RWPE1 (cell line): ENCODE measurements at regions not wholly inside any gene's neighbourhood (a gene's known extent, or its start where the extent isn't known, plus 50 kb on each side); places are given as distances from the start of the nearest gene placed in this dataset.

Experiments used
- CTCF ChIA-PET: fragments of 350-600 bp; sonication (Branson Sonifier 250); formaldehyde crosslinking; extraction: SDS; loops from one replicate; lab custom pipeline; 2021; lab: Yijun Ruan, JAX
- POLR2A ChIA-PET: fragments of 400-600 bp; formaldehyde crosslinking; extraction: SDS; loops from one replicate; lab custom pipeline; 2020; ENCODE audit warnings: antibody characterized with exemption; ENCODE audit not compliant: low non-redundant PET; lab: Yijun Ruan, JAX
- DNase-seq: peaks from one replicate; pipeline ENCODE4 v3.0.0; 2012; ENCODE audit warnings: low spot score
- H3K27ac ChIP-seq: fragments of 450-650 bp; 2 replicates; pipeline ENCODE4 v1.5.1; 2017
- CTCF ChIP-seq: fragments of 450-650 bp; conservative IDR thresholded peaks from 2 replicates; pipeline ENCODE4 v1.5.1; 2017; ENCODE audit warnings: low read depth, mild to moderate bottlenecking

- ChIA-PET POLR2A (no interaction called here), CTCF (interaction anchor here (0.6 to 1.3 kb wide), 6 partner anchors 17 to 326 kb away, joined by 3 to 6 read pairs (median 5); no protein-coding TSS in a partner anchor)
- no peak for TF ChIP-seq CTCF
- H3K27ac ChIP-seq = no peak overlapping the region
- no peak for DNase-seq
Measured at GRCh38 chr1:200304171-200304570, 105.7 kb downstream of the ZNF281 start.

GRCh38 chr1:200302921-200303290 lies 106.9 kb downstream of the ZNF281 start:
- DNase-seq = no peak
- POLR2A ChIA-PET = no interaction called here
- CTCF ChIA-PET = interaction anchor here (0.9 to 1.6 kb wide), 4 partner anchors 13 to 207 kb away, joined by 3 to 5 read pairs (median 4); no protein-coding TSS in a partner anchor
- peak overlapping the region; percentile 65 for H3K27ac ChIP-seq
- TF ChIP-seq CTCF = no peak

- H3K27ac ChIP-seq = peak overlapping the region; percentile 65
- ChIA-PET CTCF (interaction anchor here (0.6 to 1.6 kb wide), 10 partner anchors 12 to 619 kb away, joined by 3 to 5 read pairs (median 3); no protein-coding TSS in a partner anchor), POLR2A (no interaction called here)
- TF ChIP-seq CTCF = no peak
- peak; percentile 58 for DNase-seq
Measured at GRCh38 chr1:200302192-200302920, 107.5 kb downstream of the ZNF281 start.

- CTCF ChIA-PET = interaction anchor here (0.5 to 0.8 kb wide), 3 partner anchors 17 to 208 kb away, joined by 3 to 6 read pairs (median 4); no protein-coding TSS in a partner anchor
- TF ChIP-seq CTCF = no peak
- DNase-seq = no peak
- H3K27ac ChIP-seq = no peak overlapping the region
- POLR2A ChIA-PET = no interaction called here
Measured at GRCh38 chr1:200301152-200301551, 108.7 kb downstream of the ZNF281 start.

GRCh38 chr1:200299571-200299970 lies 110.3 kb downstream of the ZNF281 start:
- TF ChIP-seq CTCF = no peak
- DNase-seq = no peak
- CTCF ChIA-PET = no interaction called here
- H3K27ac ChIP-seq = no peak overlapping the region
- POLR2A ChIA-PET = no interaction called here

- TF ChIP-seq CTCF = no peak
- DNase-seq = no peak
- ChIA-PET CTCF (no interaction called here), POLR2A (no interaction called here)
- H3K27ac ChIP-seq = no peak overlapping the region
Measured at GRCh38 chr1:200298242-200298641, 111.6 kb downstream of the ZNF281 start.
